Upper lobe of left lung (tissue), 4 donors: ENCODE measurements at regions not wholly inside any gene's neighbourhood (a gene's known extent, or its start where the extent isn't known, plus 50 kb on each side); places are given as distances from the start of the nearest gene placed in this dataset.

Experiments used
- CTCF ChIP-seq, 6 experiments: fragments of 450-650 bp in 4 of 6; fragments of 200-600 bp in 2 of 6; sonication (generic) in 2 of 6; IDR thresholded peaks; one replicate each; pipeline ENCODE4 v1.5.1; 2016 to 2019; ENCODE audit warnings: antibody characterized with exemption in 6 of 6
- EP300 ChIP-seq, 4 donors: sonication (generic); formaldehyde crosslinking; IDR thresholded peaks; one replicate each; pipeline ENCODE4 v1.5.1; 2017; ENCODE audit warnings: antibody characterized with exemption in 4 of 4, control low read depth in 2 of 4
- POLR2A ChIP-seq, 4 donors: fragments of 450-650 bp; IDR thresholded peaks; one replicate each; pipeline ENCODE4 v1.5.1; 2016 to 2017; ENCODE audit warnings: antibody characterized with exemption in 4 of 4, mild to moderate bottlenecking in 2 of 4

GRCh38 chr5:88955403-88955802, 72.4 kb upstream of the MEF2C start:
- no peak for TF ChIP-seq CTCF (IDR thresholded peaks at IDR 0.05)
- TF ChIP-seq EP300 (IDR thresholded peaks at IDR 0.05): no peak
- no peak for TF ChIP-seq POLR2A (IDR thresholded peaks at IDR 0.05)
